ENCODE measurements at regions not wholly inside any gene's neighbourhood (a gene's known extent, or its start where the extent isn't known, plus 50 kb on each side); places are given as distances from the start of the nearest gene placed in this dataset.
A peak's percentile ranks its signal among the peaks of the same experiment; 100 is the strongest.

DNA sequence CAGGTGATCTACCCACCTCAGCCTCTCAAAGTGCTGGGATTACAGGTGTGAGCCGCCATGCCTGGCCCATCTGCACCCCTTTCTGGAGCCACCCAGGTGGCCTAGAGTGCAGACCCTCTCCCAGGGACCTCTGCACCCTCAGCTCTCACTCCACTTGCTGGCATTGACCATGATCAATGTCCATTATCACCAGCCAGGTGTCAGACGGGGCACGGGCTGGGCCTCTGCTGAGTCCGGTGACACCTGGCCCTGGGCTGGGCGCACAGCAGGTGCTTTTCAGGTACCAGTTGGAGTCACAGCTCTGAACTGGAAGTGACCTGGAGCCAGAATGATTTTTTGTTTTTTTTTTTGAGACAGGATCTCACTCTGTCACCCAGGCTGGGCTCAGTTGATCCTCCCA is 91.8 kb upstream of the PMEPA1 start:
- BruUV-seq (replicated peaks) = no TSS peak
- no peak for TF ChIP-seq CTCF (IDR thresholded peaks at IDR 0.05; ENCODE audit: insufficient read depth in 1 of 2, low read depth in 1 of 2, low read length in 1 of 2, severe bottlenecking in 1 of 2, unreplicated experiment in 1 of 2)
- Mint-ChIP-seq H3K27ac (ENCODE audit: unreplicated experiment) (no peak overlapping the region), H3K27me3 (ENCODE audit: insufficient read depth, unreplicated experiment) (peaks cover 10% of the 10 kb centered on the region), H3K4me3 (ENCODE audit: unreplicated experiment) (no peak overlapping the region), H3K9me3 (ENCODE audit: unreplicated experiment) (no peaks in the 10 kb centered on the region), H3K36me3 (ENCODE audit: insufficient read depth, unreplicated experiment) (no peaks in the 10 kb centered on the region), H3K4me1 (ENCODE audit: low read depth, unreplicated experiment) (no peaks in the 10 kb centered on the region)
- H3K9me3 ChIP-seq = no peaks in the 10 kb centered on the region
- intact Hi-C loops (cut with micrococcal nuclease; ENCODE audit: unreplicated experiment) = no loop called here
- no peaks in the 10 kb centered on the region for H3K4me1 ChIP-seq
- no peak overlapping the region for H3K4me3 ChIP-seq (ENCODE audit: low read depth, low read length)
- ChIA-PET CTCF (no interaction called here), POLR2A (no interaction called here)
- no peaks in the 10 kb centered on the region for H3K27me3 ChIP-seq (replicated peaks; ENCODE audit: control insufficient read depth, insufficient read depth, low read length)
- peak in 1 of 2 experiments; percentile 34 for DNase-seq
- H3K36me3 ChIP-seq (ENCODE audit: control insufficient read depth, insufficient read depth, low read length) = no peaks in the 10 kb centered on the region

DNA sequence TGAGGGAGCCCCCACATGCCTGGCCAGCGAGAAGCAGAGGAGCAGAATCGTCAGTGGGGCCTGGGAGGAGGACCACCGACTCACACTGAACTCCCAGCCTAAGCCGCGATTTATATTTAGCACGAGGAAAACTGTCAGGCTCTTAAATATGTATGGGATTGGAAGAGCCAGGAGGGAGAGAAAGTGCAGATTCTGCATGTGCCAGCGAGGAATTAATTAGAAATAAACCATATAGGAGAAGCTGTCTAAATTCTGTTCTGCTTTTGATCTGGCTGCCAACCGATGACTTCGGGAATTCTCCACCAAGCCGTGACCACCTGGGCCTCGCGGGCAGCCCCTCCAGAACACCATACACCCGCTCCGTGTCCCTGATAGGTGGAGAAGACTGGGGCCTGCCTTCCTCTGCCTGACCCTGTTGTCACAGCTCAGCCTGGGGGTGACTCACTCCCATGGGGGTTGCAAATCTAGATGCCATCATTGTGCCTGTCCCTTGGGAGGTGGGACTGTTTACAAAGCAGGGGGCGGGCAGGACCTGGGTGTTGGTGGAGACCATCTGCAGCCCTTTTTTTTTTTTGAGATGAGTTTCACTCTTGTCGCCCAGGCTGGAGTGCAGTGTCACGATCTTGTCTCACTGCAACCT is 91.1 kb upstream of the PMEPA1 start:
- no TSS peak for BruUV-seq (replicated peaks)
- DNase-seq = peak in 1 of 2 experiments; percentile 29
- no peak overlapping the region for H3K27ac Mint-ChIP-seq (ENCODE audit: unreplicated experiment)
- Histone ChIP-seq H3K4me3 (ENCODE audit: low read depth, low read length) (no peak overlapping the region), H3K36me3 (ENCODE audit: control insufficient read depth, insufficient read depth, low read length) (no peaks in the 10 kb centered on the region), H3K9me3 (no peaks in the 10 kb centered on the region), H3K27me3 (replicated peaks; ENCODE audit: control insufficient read depth, insufficient read depth, low read length) (no peaks in the 10 kb centered on the region), H3K4me1 (no peaks in the 10 kb centered on the region)
- H3K4me3 Mint-ChIP-seq (ENCODE audit: unreplicated experiment) = no peak overlapping the region
- no peaks in the 10 kb centered on the region for H3K9me3 Mint-ChIP-seq (ENCODE audit: unreplicated experiment)
- intact Hi-C loops (cut with micrococcal nuclease; ENCODE audit: unreplicated experiment) = no loop called here
- H3K36me3 Mint-ChIP-seq (ENCODE audit: insufficient read depth, unreplicated experiment) = no peaks in the 10 kb centered on the region
- ChIA-PET POLR2A (no interaction called here), CTCF (no interaction called here)
- H3K4me1 Mint-ChIP-seq (ENCODE audit: low read depth, unreplicated experiment) = no peaks in the 10 kb centered on the region
- H3K27me3 Mint-ChIP-seq (ENCODE audit: insufficient read depth, unreplicated experiment) = peaks cover 9% of the 10 kb centered on the region
- no peak for TF ChIP-seq CTCF (IDR thresholded peaks at IDR 0.05; ENCODE audit: insufficient read depth in 1 of 2, low read depth in 1 of 2, low read length in 1 of 2, severe bottlenecking in 1 of 2, unreplicated experiment in 1 of 2)

DNA sequence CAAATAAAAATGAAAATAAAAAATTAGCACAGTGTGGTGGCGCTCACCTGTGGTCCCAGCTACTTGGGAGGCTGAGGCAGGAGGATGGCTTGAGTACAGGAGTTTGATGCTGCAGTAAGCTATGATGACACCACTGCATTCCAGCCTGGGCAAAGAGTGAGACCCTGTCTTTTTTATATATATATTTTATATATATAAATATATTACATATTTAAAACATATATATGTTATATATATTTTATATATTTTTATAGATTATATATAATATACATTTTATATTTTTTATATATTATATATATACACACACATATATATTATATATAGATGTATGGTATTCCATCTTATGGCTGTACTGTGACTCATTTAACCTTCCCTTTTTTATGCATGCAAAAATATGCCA is 87.6 kb upstream of the PMEPA1 start:
- Mint-ChIP-seq H3K36me3 (ENCODE audit: insufficient read depth, unreplicated experiment) (no peaks in the 10 kb centered on the region), H3K27ac (ENCODE audit: unreplicated experiment) (no peak overlapping the region), H3K4me1 (ENCODE audit: low read depth, unreplicated experiment) (peaks cover 5% of the 10 kb centered on the region), H3K4me3 (ENCODE audit: unreplicated experiment) (no peak overlapping the region), H3K9me3 (ENCODE audit: unreplicated experiment) (no peaks in the 10 kb centered on the region), H3K27me3 (ENCODE audit: insufficient read depth, unreplicated experiment) (peaks cover 3% of the 10 kb centered on the region)
- Histone ChIP-seq H3K9me3 (no peaks in the 10 kb centered on the region), H3K36me3 (ENCODE audit: control insufficient read depth, insufficient read depth, low read length) (no peaks in the 10 kb centered on the region), H3K4me1 (peaks cover 10% of the 10 kb centered on the region), H3K27me3 (replicated peaks; ENCODE audit: control insufficient read depth, insufficient read depth, low read length) (no peaks in the 10 kb centered on the region), H3K4me3 (ENCODE audit: low read depth, low read length) (no peak overlapping the region)
- DNase-seq = no peak
- intact Hi-C loops (cut with micrococcal nuclease; ENCODE audit: unreplicated experiment) = no loop called here
- ChIA-PET CTCF (no interaction called here), POLR2A (no interaction called here)
- BruUV-seq (replicated peaks) = no TSS peak
- no peak for TF ChIP-seq CTCF (IDR thresholded peaks at IDR 0.05; ENCODE audit: insufficient read depth in 1 of 2, low read depth in 1 of 2, low read length in 1 of 2, severe bottlenecking in 1 of 2, unreplicated experiment in 1 of 2)
